ENCODE measurements at regions not wholly inside any gene's neighbourhood (a gene's known extent, or its start where the extent isn't known, plus 50 kb on each side); places are given as distances from the start of the nearest gene placed in this dataset.

- no peak overlapping the region for H3K4me3 ChIP-seq (ENCODE audit: low read length)
- TF ChIP-seq CTCF (conservative IDR thresholded peaks at IDR 0.05; ENCODE audit: low read depth, low read length) = no peak
- DNase-seq (ENCODE audit: low read depth) = no peak
Measured at GRCh38 chr13:59547950-59548349, 615.8 kb downstream of the DIAPH3 start.

GRCh38 chr13:59562924-59563323 lies 600.8 kb downstream of the DIAPH3 start:
- DNase-seq (ENCODE audit: low read depth) = no peak
- no peak overlapping the region for H3K4me3 ChIP-seq (ENCODE audit: low read length)
- no peak for TF ChIP-seq CTCF (conservative IDR thresholded peaks at IDR 0.05; ENCODE audit: low read depth, low read length)

GRCh38 chr13:59566561-59566960 lies 597.2 kb downstream of the DIAPH3 start:
- no peak for DNase-seq (ENCODE audit: low read depth)
- H3K4me3 ChIP-seq (ENCODE audit: low read length) = no peak overlapping the region
- no peak for TF ChIP-seq CTCF (conservative IDR thresholded peaks at IDR 0.05; ENCODE audit: low read depth, low read length)

GRCh38 chr13:59568306-59568705 lies 595.4 kb downstream of the DIAPH3 start:
- TF ChIP-seq CTCF (conservative IDR thresholded peaks at IDR 0.05; ENCODE audit: low read depth, low read length) = no peak
- no peak overlapping the region for H3K4me3 ChIP-seq (ENCODE audit: low read length)
- DNase-seq (ENCODE audit: low read depth) = no peak

GRCh38 chr13:59570204-59570603 lies 593.5 kb downstream of the DIAPH3 start:
- no peak for DNase-seq (ENCODE audit: low read depth)
- no peak for TF ChIP-seq CTCF (conservative IDR thresholded peaks at IDR 0.05; ENCODE audit: low read depth, low read length)
- H3K4me3 ChIP-seq (ENCODE audit: low read length) = no peak overlapping the region

GRCh38 chr13:59584101-59584500 lies 579.6 kb downstream of the DIAPH3 start:
- no peak overlapping the region for H3K4me3 ChIP-seq (ENCODE audit: low read length)
- TF ChIP-seq CTCF (conservative IDR thresholded peaks at IDR 0.05; ENCODE audit: low read depth, low read length) = no peak
- DNase-seq (ENCODE audit: low read depth) = no peak

- no peak for TF ChIP-seq CTCF (conservative IDR thresholded peaks at IDR 0.05; ENCODE audit: low read depth, low read length)
- no peak overlapping the region for H3K4me3 ChIP-seq (ENCODE audit: low read length)
- no peak for DNase-seq (ENCODE audit: low read depth)
Measured at GRCh38 chr13:59584761-59585670, 578.7 kb downstream of the DIAPH3 start.
